ENCODE measurements at regions not wholly inside any gene's neighbourhood (a gene's known extent, or its start where the extent isn't known, plus 50 kb on each side); places are given as distances from the start of the nearest gene placed in this dataset.

- DNase-seq: no peak
These were observed 110.3 kb downstream of the DDX1 start for GRCh38 chr2:15701991-15702390.

- no peak for DNase-seq
These were observed 110.8 kb downstream of the DDX1 start for GRCh38 chr2:15702452-15702851.

- DNase-seq: no peak
These were observed 111.7 kb downstream of the DDX1 start for GRCh38 chr2:15703365-15703869.

GRCh38 chr2:15704086-15704787, 112.6 kb downstream of the DDX1 start:
- DNase-seq: no peak

- DNase-seq: no peak
These were observed 113.1 kb downstream of the DDX1 start for GRCh38 chr2:15704788-15705115.

- DNase-seq: no peak
These were observed 113.6 kb downstream of the DDX1 start for GRCh38 chr2:15705310-15705709.

- DNase-seq: no peak
These were observed 114.2 kb downstream of the DDX1 start for GRCh38 chr2:15705839-15706386.

GRCh38 chr2:15706424-15706823, 114.8 kb downstream of the DDX1 start:
- DNase-seq: no peak

- DNase-seq: no peak
These were observed 115.4 kb downstream of the DDX1 start for GRCh38 chr2:15706986-15707632.

- DNase-seq: no peak
These were observed 116.5 kb downstream of the DDX1 start for GRCh38 chr2:15708161-15708560.

GRCh38 chr2:15708865-15709820, 117.5 kb downstream of the DDX1 start:
- DNase-seq: no peak

- DNase-seq: no peak
These were observed 119.6 kb downstream of the DDX1 start for GRCh38 chr2:15711126-15711860.

- no peak for DNase-seq
These were observed 121.1 kb downstream of the DDX1 start for GRCh38 chr2:15712551-15713342.

GRCh38 chr2:15713475-15713874, 121.8 kb downstream of the DDX1 start:
- no peak for DNase-seq

GRCh38 chr2:15714002-15714401, 122.3 kb downstream of the DDX1 start:
- DNase-seq: no peak

- no peak for DNase-seq
These were observed 122.9 kb downstream of the DDX1 start for GRCh38 chr2:15714609-15715008.

GRCh38 chr2:15715596-15715995, 123.9 kb downstream of the DDX1 start:
- DNase-seq: no peak

- no peak for DNase-seq
These were observed 126.7 kb downstream of the DDX1 start for GRCh38 chr2:15718103-15718943.

GRCh38 chr2:15718944-15719323, 127.3 kb downstream of the DDX1 start:
- no peak for DNase-seq

GRCh38 chr2:15719566-15720313, 128.1 kb downstream of the DDX1 start:
- no peak for DNase-seq

Data from fibroblast of skin of right quadriceps (primary cell).